OCI-LY1 (cell line): ENCODE measurements at regions not wholly inside any gene's neighbourhood (a gene's known extent, or its start where the extent isn't known, plus 50 kb on each side); places are given as distances from the start of the nearest gene placed in this dataset.

Source experiments
- EZH2 ChIP-seq: fragments of 200-600 bp; sonication (generic), shearing (Covaris generic); IDR thresholded peaks from 2 replicates; pipeline ENCODE4 v1.8.0; 2017; ENCODE audit warnings: borderline replicate concordance, mixed run types, mild to moderate bottlenecking, antibody characterized with exemption, low read length, moderate library complexity, mixed read lengths
- TF ChIP-seq, protein P1 (sequence below): fragments of 200-600 bp; sonication (generic), shearing (Covaris generic); IDR thresholded peaks from 2 replicates; pipeline ENCODE4 v1.5.1; 2017; ENCODE audit warnings: mild to moderate bottlenecking, antibody characterized with exemption, low read length, moderate library complexity, mixed read lengths

DNA sequence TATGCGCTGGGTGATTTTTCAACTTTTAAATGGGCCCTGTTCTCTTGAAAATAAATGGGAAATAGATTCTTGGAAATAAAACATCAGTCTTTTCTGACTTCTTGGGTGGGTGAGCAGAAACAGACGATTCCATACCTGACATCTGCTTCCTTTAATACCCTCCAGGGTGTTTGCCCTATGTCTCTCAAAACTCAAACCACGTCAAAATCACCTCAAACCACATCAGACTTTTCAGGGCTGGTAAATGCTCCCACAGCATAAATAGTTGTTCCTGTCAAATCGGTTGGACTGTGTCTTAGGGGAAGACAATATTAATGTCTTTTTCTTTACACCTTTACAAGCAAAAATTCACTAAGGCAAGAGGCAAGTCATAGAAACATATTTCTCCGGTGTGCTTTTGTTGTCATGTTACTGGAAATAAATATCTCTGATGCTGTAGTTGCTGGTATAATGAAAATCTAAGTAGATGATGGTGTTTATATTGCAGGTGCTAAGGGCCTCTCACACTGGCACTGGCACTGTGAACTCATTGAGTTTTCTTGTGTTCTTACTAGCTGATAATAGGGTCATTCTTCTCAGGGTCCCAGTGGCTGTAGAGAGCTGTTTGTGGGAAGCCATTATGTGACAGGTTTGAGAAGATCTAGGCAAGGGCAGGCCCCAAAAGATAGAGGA, 380.4 kb downstream of the RAPGEF2 start:
- TF ChIP-seq, protein P1, sequence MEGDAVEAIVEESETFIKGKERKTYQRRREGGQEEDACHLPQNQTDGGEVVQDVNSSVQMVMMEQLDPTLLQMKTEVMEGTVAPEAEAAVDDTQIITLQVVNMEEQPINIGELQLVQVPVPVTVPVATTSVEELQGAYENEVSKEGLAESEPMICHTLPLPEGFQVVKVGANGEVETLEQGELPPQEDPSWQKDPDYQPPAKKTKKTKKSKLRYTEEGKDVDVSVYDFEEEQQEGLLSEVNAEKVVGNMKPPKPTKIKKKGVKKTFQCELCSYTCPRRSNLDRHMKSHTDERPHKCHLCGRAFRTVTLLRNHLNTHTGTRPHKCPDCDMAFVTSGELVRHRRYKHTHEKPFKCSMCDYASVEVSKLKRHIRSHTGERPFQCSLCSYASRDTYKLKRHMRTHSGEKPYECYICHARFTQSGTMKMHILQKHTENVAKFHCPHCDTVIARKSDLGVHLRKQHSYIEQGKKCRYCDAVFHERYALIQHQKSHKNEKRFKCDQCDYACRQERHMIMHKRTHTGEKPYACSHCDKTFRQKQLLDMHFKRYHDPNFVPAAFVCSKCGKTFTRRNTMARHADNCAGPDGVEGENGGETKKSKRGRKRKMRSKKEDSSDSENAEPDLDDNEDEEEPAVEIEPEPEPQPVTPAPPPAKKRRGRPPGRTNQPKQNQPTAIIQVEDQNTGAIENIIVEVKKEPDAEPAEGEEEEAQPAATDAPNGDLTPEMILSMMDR: no peak
- no peak for TF ChIP-seq EZH2
